Fibroblast of lung (primary cell): ENCODE measurements at regions not wholly inside any gene's neighbourhood (a gene's known extent, or its start where the extent isn't known, plus 50 kb on each side); places are given as distances from the start of the nearest gene placed in this dataset.

Experiments
- EZH2 ChIP-seq: IDR thresholded peaks from 2 replicates; pipeline ENCODE4 v1.5.1; 2012; ENCODE audit warnings: low read length, control low read depth, mild to moderate bottlenecking; ENCODE audit errors: missing control alignments
- TF ChIP-seq, protein P1 (sequence below), 2 donors: IDR thresholded peaks in 1 of 2; conservative IDR thresholded peaks in 1 of 2; 1 replicate in 1 of 2; 2 replicates in 1 of 2; pipeline ENCODE4 v1.5.1; 2011 to 2012; ENCODE audit warnings: low read length in 2 of 2, control low read depth in 1 of 2, inconsistent platforms in 1 of 2, low read depth in 1 of 2, mild to moderate bottlenecking in 1 of 2

GRCh38 chr13:81872581-81872980 is 1531.7 kb upstream of the SPRY2 start:
- TF ChIP-seq, protein P1, sequence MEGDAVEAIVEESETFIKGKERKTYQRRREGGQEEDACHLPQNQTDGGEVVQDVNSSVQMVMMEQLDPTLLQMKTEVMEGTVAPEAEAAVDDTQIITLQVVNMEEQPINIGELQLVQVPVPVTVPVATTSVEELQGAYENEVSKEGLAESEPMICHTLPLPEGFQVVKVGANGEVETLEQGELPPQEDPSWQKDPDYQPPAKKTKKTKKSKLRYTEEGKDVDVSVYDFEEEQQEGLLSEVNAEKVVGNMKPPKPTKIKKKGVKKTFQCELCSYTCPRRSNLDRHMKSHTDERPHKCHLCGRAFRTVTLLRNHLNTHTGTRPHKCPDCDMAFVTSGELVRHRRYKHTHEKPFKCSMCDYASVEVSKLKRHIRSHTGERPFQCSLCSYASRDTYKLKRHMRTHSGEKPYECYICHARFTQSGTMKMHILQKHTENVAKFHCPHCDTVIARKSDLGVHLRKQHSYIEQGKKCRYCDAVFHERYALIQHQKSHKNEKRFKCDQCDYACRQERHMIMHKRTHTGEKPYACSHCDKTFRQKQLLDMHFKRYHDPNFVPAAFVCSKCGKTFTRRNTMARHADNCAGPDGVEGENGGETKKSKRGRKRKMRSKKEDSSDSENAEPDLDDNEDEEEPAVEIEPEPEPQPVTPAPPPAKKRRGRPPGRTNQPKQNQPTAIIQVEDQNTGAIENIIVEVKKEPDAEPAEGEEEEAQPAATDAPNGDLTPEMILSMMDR (conservative IDR thresholded peaks at IDR 0.05 in 1 of 2, IDR thresholded peaks at IDR 0.05 in 1 of 2; ENCODE audit: low read depth in 1 of 2, low read length in 2 of 2) = no peak
- no peak for TF ChIP-seq EZH2
